Pancreas (tissue), 10 donors: ENCODE measurements at regions not wholly inside any gene's neighbourhood (a gene's known extent, or its start where the extent isn't known, plus 50 kb on each side); places are given as distances from the start of the nearest gene placed in this dataset.

Experiments
- ATAC-seq, 4 donors: fragments of 200-7000 bp; cut with Tn5 transposase; one replicate each; pipeline versions ENCODE4 v1.8.0 to v1.9.1; 2020; ENCODE audit warnings: mild to moderate bottlenecking in 4 of 4, moderate library complexity in 4 of 4
- DNase-seq, 6 donors: peaks; one replicate each; pipeline ENCODE4 v3.0.0-alpha.2; 2020
- FAIRE-seq: peaks from 2 replicates; lab custom pipeline; 2012; peaks lifted over from hg19 to GRCh38; lab: Jason Lieb, UNC
- H3K27ac ChIP-seq, 4 donors: fragments of 200-600 bp; sonication (generic); 1 replicate in 3 of 4; 2 replicates in 1 of 4; pipeline versions ENCODE4 v1.5.0 to v1.8.0; 2020
- H3K27me3 ChIP-seq, 4 donors: fragments of 200-600 bp; one replicate each; pipeline ENCODE4 v1.8.0; 2021
- H3K36me3 ChIP-seq, 3 donors: fragments of 200-600 bp; sonication (generic) in 1 of 3; one replicate each; pipeline versions ENCODE4 v1.5.0 to v1.8.0; 2020 to 2021
- H3K4me1 ChIP-seq, 3 donors: fragments of 200-600 bp; one replicate each; pipeline ENCODE4 v1.8.0; 2021
- H3K4me3 ChIP-seq, 4 donors: fragments of 200-600 bp; sonication (generic) in 2 of 4; one replicate each; pipeline versions ENCODE4 v1.5.0 to v1.8.0; 2020 to 2021
- H3K9me3 ChIP-seq, 4 donors: fragments of 200-600 bp; one replicate each; pipeline ENCODE4 v1.8.0; 2021
- WGBS, 2 donors: extraction: QIAGEN DNeasy Blood & Tissue Kit; methylation state at CpG; one replicate each; pipeline ENCODE4 v1.1.7; 2013; 5-methylcytosine and 5-hydroxymethylcytosine counted together
- intact Hi-C, 3 donors: fragments of 100-400 bp; cut with DNase I; formaldehyde crosslinking; loops; one replicate each; pipeline versions ENCODE4 v1.11.1 to v1.14.2; 2022
- TF ChIP-seq, protein P1 (sequence below), 4 donors: fragments of 200-600 bp; sonication (generic) in 3 of 4; IDR thresholded peaks; one replicate each; pipeline versions ENCODE4 v1.5.0 to v1.8.0; 2021; ENCODE audit warnings: antibody characterized with exemption in 4 of 4
- donor health status: healthy with polysubstance abuse.
- donor health status: DM: no; HTN: no; CAD: no; lungs with moderate emphysema.
- donor health status: DM: no; HTN: no; CAD: no.
- donor health status: control.
- donor health status: control.
- donor health status: Bipolar disorder and iron deficiency.
- donor health status: DM: yes; HTN: yes; CAD: no.
- donor health status: DM: no; HTN: no; CAD: no.
- donor health status: DM: no; HTN: no; CAD: no.
- donor health status: DM: yes; HTN: yes; CAD: no.

DNA sequence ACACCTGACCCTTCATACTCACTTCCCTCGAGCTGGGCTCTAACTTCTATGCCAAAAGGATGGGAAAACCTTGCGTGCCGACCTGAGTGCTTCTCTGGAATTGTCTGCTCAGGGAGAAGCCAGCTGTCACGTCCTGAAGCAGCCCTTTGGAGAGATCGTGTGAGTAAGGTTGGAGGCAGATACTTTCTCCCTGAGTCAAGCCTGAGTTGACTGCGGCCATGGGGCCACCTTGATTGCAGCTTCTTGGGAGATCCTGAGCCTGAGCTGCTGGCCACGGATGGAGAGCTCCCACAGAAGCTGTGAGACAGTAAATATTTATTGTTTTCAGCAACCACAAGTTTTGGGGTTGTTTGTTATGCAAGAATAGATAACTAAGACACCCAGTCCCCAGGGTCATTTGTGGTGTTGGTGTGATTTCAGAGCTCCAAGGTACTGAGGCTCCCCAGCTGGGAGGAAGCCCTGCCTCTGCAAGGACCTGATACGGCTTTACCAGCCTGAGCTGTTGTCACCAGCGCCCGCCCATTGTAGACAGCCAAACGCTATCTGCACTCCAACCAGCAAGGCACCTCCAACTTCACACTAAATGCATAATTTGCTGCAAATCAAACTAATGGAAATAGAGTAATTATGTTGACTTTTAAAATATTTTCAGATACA, 531.6 kb downstream of the PTPRU start:
- FAIRE-seq (no peak), DNase-seq (no peak), ATAC-seq (no peak)
- Histone ChIP-seq H3K36me3 (no peaks in the 10 kb centered on the region), H3K9me3 (no peaks in the 10 kb centered on the region), H3K27ac (no peak overlapping the region), H3K27me3 (no peaks in the 10 kb centered on the region), H3K4me3 (no peak overlapping the region), H3K4me1 (no peaks in the 10 kb centered on the region)
- intact Hi-C loops = no loop called here
- TF ChIP-seq, protein P1, sequence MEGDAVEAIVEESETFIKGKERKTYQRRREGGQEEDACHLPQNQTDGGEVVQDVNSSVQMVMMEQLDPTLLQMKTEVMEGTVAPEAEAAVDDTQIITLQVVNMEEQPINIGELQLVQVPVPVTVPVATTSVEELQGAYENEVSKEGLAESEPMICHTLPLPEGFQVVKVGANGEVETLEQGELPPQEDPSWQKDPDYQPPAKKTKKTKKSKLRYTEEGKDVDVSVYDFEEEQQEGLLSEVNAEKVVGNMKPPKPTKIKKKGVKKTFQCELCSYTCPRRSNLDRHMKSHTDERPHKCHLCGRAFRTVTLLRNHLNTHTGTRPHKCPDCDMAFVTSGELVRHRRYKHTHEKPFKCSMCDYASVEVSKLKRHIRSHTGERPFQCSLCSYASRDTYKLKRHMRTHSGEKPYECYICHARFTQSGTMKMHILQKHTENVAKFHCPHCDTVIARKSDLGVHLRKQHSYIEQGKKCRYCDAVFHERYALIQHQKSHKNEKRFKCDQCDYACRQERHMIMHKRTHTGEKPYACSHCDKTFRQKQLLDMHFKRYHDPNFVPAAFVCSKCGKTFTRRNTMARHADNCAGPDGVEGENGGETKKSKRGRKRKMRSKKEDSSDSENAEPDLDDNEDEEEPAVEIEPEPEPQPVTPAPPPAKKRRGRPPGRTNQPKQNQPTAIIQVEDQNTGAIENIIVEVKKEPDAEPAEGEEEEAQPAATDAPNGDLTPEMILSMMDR (IDR thresholded peaks at IDR 0.05) = no peak
- WGBS, 2 donors = 35 to 51% methylated on average over 11 of the region's 11 CpGs

DNA sequence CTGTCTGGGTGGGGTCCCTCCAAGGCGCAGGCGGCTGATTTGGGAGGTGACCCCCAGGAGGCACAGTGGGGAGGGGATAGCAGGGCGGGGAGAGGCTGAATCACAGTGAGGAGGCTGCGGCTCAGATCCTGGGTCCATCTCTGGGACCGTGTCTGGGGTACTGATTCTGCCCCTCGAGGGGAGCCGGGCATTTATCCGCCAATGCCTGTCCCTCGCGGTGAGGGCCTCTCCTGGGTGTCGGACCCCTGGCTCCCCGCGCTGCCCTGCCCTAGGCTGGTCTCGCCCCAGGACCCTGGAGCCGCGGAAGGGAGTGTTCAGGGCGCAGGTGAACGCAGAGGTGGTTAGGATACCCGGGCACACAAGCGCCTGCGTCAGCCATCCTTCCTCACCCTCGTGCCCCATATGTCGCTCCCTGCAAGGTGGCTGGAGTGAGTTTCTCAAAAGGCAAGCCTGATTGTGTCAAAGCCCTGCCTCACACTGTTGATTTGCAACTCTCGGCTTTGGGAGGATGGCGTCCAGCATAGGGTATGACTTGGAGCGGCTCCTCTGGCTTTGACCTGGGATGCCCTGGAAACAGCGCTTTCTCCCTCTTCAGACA, 530.9 kb downstream of the PTPRU start:
- TF ChIP-seq, protein P1 (IDR thresholded peaks at IDR 0.05) = no peak
- Histone ChIP-seq H3K27me3 (no peaks in the 10 kb centered on the region), H3K9me3 (no peaks in the 10 kb centered on the region), H3K4me1 (no peaks in the 10 kb centered on the region), H3K4me3 (no peak overlapping the region), H3K36me3 (no peaks in the 10 kb centered on the region), H3K27ac (no peak overlapping the region)
- FAIRE-seq (no peak), DNase-seq (peak in 1 of 6 donors; percentile 24), ATAC-seq (no peak)
- WGBS, 2 donors = 50 to 67% methylated on average over 27 of the region's 27 CpGs
- intact Hi-C loops = no loop called here

DNA sequence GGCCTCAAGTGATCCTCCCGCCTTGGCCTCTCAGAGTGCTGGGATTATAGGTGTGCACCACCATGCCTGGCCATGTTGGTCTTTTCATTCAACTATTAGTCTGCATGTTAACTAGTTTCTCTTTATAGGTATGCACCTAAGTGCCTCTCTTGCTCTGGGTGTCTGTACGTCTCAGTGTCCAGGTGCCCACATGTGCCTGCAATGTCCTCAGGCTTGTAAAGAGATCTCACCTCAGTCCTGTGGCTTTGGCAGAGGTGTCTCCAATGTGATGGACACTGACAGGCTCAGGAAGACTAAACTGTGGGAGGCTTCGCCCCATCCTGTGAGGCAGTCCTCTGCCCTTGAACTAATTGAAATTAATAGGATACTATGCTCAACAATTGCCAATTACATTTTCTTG, 526.3 kb downstream of the PTPRU start:
- intact Hi-C loops = no loop called here
- Histone ChIP-seq H3K4me1 (no peaks in the 10 kb centered on the region), H3K4me3 (no peak overlapping the region), H3K27me3 (no peaks in the 10 kb centered on the region), H3K9me3 (no peaks in the 10 kb centered on the region), H3K27ac (no peak overlapping the region), H3K36me3 (no peaks in the 10 kb centered on the region)
- ATAC-seq (no peak), DNase-seq (no peak), FAIRE-seq (no peak)
- TF ChIP-seq, protein P1 (IDR thresholded peaks at IDR 0.05) = no peak
- WGBS, 2 donors = 76 to 78% methylated on average over 3 of the region's 3 CpGs

DNA sequence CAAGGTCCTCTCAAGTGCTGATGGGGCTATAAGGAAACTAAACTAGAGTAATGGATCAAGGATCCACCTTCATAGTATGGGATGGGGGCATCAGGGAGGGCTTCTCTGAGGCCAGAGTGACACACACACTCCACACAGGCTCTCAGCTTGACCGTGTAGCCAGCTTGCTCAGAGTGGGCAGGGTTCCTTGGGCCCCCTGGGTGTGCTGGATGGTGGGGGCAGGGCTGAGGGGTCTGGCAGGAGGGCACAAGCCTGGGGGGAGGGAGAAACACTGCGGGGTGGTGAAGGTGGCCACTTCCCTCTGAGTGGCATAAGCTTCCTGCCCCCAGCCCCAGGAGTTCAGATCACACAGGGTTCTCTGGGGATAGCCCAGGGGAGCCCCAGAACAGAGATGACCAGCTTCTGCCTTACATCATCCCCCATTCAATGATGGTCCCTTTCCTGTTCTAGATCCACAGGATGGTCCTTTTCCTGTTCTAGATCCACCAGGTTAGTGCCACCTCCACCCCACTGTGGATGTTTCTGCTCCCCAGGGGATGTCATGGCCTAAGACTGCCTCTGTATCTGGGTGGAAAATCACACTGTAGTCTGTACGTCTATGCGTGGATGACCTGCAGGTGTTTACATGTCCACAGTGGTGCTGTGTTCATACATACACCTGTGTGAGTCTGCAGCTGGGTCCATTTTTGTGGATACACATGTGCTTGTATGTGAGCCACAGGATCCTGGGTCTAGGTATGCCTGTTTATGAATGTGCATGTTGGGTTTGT, 525.0 kb downstream of the PTPRU start:
- H3K27me3 ChIP-seq = no peaks in the 10 kb centered on the region
- no peaks in the 10 kb centered on the region for H3K36me3 ChIP-seq
- intact Hi-C loops = no loop called here
- H3K9me3 ChIP-seq = no peaks in the 10 kb centered on the region
- TF ChIP-seq, protein P1 (IDR thresholded peaks at IDR 0.05) = no peak
- no peak for FAIRE-seq
- WGBS, 2 donors = 57 to 76% methylated on average over 4 of the region's 4 CpGs
- no peaks in the 10 kb centered on the region for H3K4me1 ChIP-seq
- no peak overlapping the region for H3K27ac ChIP-seq
- H3K4me3 ChIP-seq = no peak overlapping the region
- DNase-seq = no peak
- ATAC-seq = no peak
